HCT116 (cell line): ENCODE measurements at regions not wholly inside any gene's neighbourhood (a gene's known extent, or its start where the extent isn't known, plus 50 kb on each side); places are given as distances from the start of the nearest gene placed in this dataset.

ENCODE experiments used
- ATAC-seq: fragments of 200-7000 bp; cut with Tn5 transposase; 2 replicates; pipeline ENCODE4 v1.9.1; 2020; ENCODE audit warnings: mild to moderate bottlenecking, moderate library complexity
- BruUV-seq: library from RNA; stranded (reverse); fragments of 400-500 nt; replicated peaks from 2 replicates; lab custom pipeline; 2021; lab: Mats Ljungman, UMichigan
- CTCF ChIA-PET: fragments of 300-600 bp; sonication (Branson Sonifier 250); formaldehyde crosslinking; loops from one replicate; lab custom pipeline; 2021; ENCODE audit warnings: antibody characterized with exemption; lab: Charles Lee
- POLR2A ChIA-PET: fragments of 300-600, 350-600 bp; sonication (Branson Sonifier 250); formaldehyde crosslinking; loops from one replicate; lab custom pipeline; 2021; ENCODE audit warnings: antibody characterized with exemption; lab: Charles Lee
- RAD21 ChIA-PET, 2 experiments: fragments of 300-600 bp; sonication (Branson Sonifier 250); formaldehyde crosslinking; loops; one replicate each; lab custom pipeline; 2023; ENCODE audit warnings: low total read pairs in 2 of 2; ENCODE audit not compliant: uncharacterized antibody in 2 of 2, unreplicated experiment in 2 of 2, low non-redundant PET in 1 of 2; lab: Charles Lee
- DNase-seq: peaks from one replicate; pipeline ENCODE4 v3.0.0-alpha.2; 2010; ENCODE audit warnings: low read depth, low spot score
- H2AFZ ChIP-seq: fragments of 200-600 bp; shearing (Covaris generic), sonication (generic); 2 replicates; pipeline ENCODE4 v1.6.1; 2017; ENCODE audit warnings: low read depth, mixed run types, mixed read lengths, antibody characterized with exemption, low read length; ENCODE audit not compliant: poor library complexity, severe bottlenecking
- H3K27ac ChIP-seq: 2 replicates; pipeline ENCODE4 v1.5.1; 2012; ENCODE audit warnings: low read depth, low read length
- H3K27me3 ChIP-seq: fragments of 200-600 bp; sonication (generic); 2 replicates; pipeline ENCODE4 v1.6.1; 2016; ENCODE audit warnings: mixed run types, low read length, mixed read lengths; ENCODE audit not compliant: insufficient read depth
- H3K36me3 ChIP-seq, 2 experiments: fragments of 200-500 bp in 1 of 2; fragments of 200-600 bp in 1 of 2; sonication (Bioruptor generic) in 1 of 2; sonication (generic) in 1 of 2; 2 replicates each; pipeline versions ENCODE4 v1.5.1 to v1.6.1; 2014 to 2016; ENCODE audit warnings: low read length in 2 of 2, inconsistent platforms in 1 of 2, mixed read lengths in 1 of 2, mixed run types in 1 of 2; ENCODE audit not compliant: insufficient read depth in 2 of 2, control insufficient read depth in 1 of 2
- H3K4me1 ChIP-seq, 2 experiments: fragments of 200-600 bp in 1 of 2; sonication (generic) in 1 of 2; 2 replicates each; pipeline versions ENCODE4 v1.5.1 to v1.6.1; 2012 to 2017; ENCODE audit warnings: low read length in 2 of 2, inconsistent platforms in 1 of 2, mild to moderate bottlenecking in 1 of 2, mixed read lengths in 1 of 2, mixed run types in 1 of 2, moderate library complexity in 1 of 2; ENCODE audit not compliant: insufficient read depth in 2 of 2, control insufficient read depth in 1 of 2
- H3K4me2 ChIP-seq: fragments of 200-600 bp; sonication (generic); 2 replicates; pipeline ENCODE4 v1.6.1; 2017; ENCODE audit warnings: mixed run types, low read length, mixed read lengths
- H3K4me3 ChIP-seq, 2 experiments: fragments of 200-600 bp in 1 of 2; sonication (generic) in 1 of 2; replicated peaks in 1 of 2; 2 replicates each; pipeline ENCODE4 v1.5.1; 2011 to 2016; ENCODE audit warnings: low read length in 2 of 2, control low read depth in 1 of 2, low read depth in 1 of 2, mild to moderate bottlenecking in 1 of 2, mixed read lengths in 1 of 2, mixed run types in 1 of 2
- H3K79me2 ChIP-seq: fragments of 200-600 bp; sonication (generic); 2 replicates; pipeline ENCODE4 v1.6.1; 2017; ENCODE audit warnings: mild to moderate bottlenecking, mixed run types, low read length, moderate library complexity, mixed read lengths; ENCODE audit not compliant: insufficient read depth
- H3K9ac ChIP-seq: fragments of 200-600 bp; sonication (generic); 2 replicates; pipeline ENCODE4 v1.6.1; 2016; ENCODE audit warnings: low read length, mixed read lengths
- H3K9me2 ChIP-seq: fragments of 200-600 bp; sonication (generic), shearing (Covaris generic); 2 replicates; pipeline ENCODE4 v1.6.1; 2017; ENCODE audit warnings: mixed run types, mild to moderate bottlenecking, moderate library complexity; ENCODE audit not compliant: insufficient read depth
- H3K9me3 ChIP-seq, 2 experiments: fragments of 200-500 bp in 1 of 2; fragments of 200-600 bp in 1 of 2; sonication (Bioruptor generic) in 1 of 2; sonication (generic) in 1 of 2; 2 replicates each; pipeline ENCODE4 v1.6.1; 2014 to 2017; ENCODE audit warnings: low read length in 2 of 2, mixed read lengths in 2 of 2, inconsistent platforms in 1 of 2, low read depth in 1 of 2, mild to moderate bottlenecking in 1 of 2, mixed run types in 1 of 2, moderate library complexity in 1 of 2; ENCODE audit not compliant: control insufficient read depth in 1 of 2, insufficient read depth in 1 of 2
- H4K20me1 ChIP-seq: fragments of 200-600 bp; sonication (generic), shearing (Covaris generic); 2 replicates; pipeline ENCODE4 v1.6.1; 2017; ENCODE audit warnings: mixed run types, mild to moderate bottlenecking, moderate library complexity; ENCODE audit not compliant: insufficient read depth
- ATF3 ChIP-seq: IDR thresholded peaks from 2 replicates; pipeline ENCODE4 v1.6.1; 2012
- CBX3 ChIP-seq: IDR thresholded peaks from 2 replicates; pipeline ENCODE4 v1.6.1; 2012; ENCODE audit warnings: low read depth
- CEBPB ChIP-seq: IDR thresholded peaks from 2 replicates; pipeline ENCODE4 v1.6.1; 2012; ENCODE audit warnings: low read depth
- CTCF ChIP-seq, 3 experiments: fragments of 200-600 bp in 1 of 3; sonication (generic) in 1 of 3; IDR thresholded peaks in 2 of 3; conservative IDR thresholded peaks in 1 of 3; 2 replicates each; pipeline ENCODE4 v1.5.1; 2012 to 2017; ENCODE audit warnings: low read depth in 2 of 3, low read length in 2 of 3, antibody characterized with exemption in 1 of 3, borderline replicate concordance in 1 of 3, control low read depth in 1 of 3, mild to moderate bottlenecking in 1 of 3, mixed read lengths in 1 of 3, mixed run types in 1 of 3, moderate library complexity in 1 of 3; ENCODE audit not compliant: insufficient read depth in 1 of 3
- EGR1 ChIP-seq: IDR thresholded peaks from 2 replicates; pipeline ENCODE4 v1.6.1; 2012; ENCODE audit warnings: low read depth
- ELF1 ChIP-seq: IDR thresholded peaks from 2 replicates; pipeline ENCODE4 v1.6.1; 2012; ENCODE audit warnings: low read depth, borderline replicate concordance
- EZH2 ChIP-seq: fragments of 200-600 bp; sonication (generic); IDR thresholded peaks from 2 replicates; pipeline ENCODE4 v1.6.1; 2017; ENCODE audit warnings: antibody characterized with exemption, mixed run types
- EZH2phosphoT487 ChIP-seq: fragments of 200-600 bp; IDR thresholded peaks from 2 replicates; pipeline ENCODE4 v1.6.1; 2018; ENCODE audit warnings: antibody characterized with exemption, borderline replicate concordance
- JUND ChIP-seq: IDR thresholded peaks from 2 replicates; pipeline ENCODE4 v1.6.1; 2012
- MAX ChIP-seq: IDR thresholded peaks from 2 replicates; pipeline ENCODE4 v1.6.1; 2012
- RAD21 ChIP-seq: IDR thresholded peaks from 2 replicates; pipeline ENCODE4 v1.6.1; 2012; ENCODE audit warnings: low read depth, mild to moderate bottlenecking
- REST ChIP-seq: IDR thresholded peaks from 2 replicates; pipeline ENCODE4 v1.6.1; 2012; ENCODE audit warnings: low read depth
- SIN3A ChIP-seq: IDR thresholded peaks from 2 replicates; pipeline ENCODE4 v1.6.1; 2012; ENCODE audit warnings: low read depth
- SP1 ChIP-seq: IDR thresholded peaks from 2 replicates; pipeline ENCODE4 v1.6.1; 2012; ENCODE audit warnings: low read depth
- SRF ChIP-seq: IDR thresholded peaks from 2 replicates; pipeline ENCODE4 v1.6.1; 2012; ENCODE audit warnings: low read depth
- TCF7L2 ChIP-seq: IDR thresholded peaks from 2 replicates; pipeline ENCODE4 v1.7.0; 2011; ENCODE audit warnings: borderline replicate concordance, inconsistent platforms; ENCODE audit not compliant: insufficient read depth, insufficient read length; ENCODE audit errors: extremely low read depth
- YY1 ChIP-seq: IDR thresholded peaks from 2 replicates; pipeline ENCODE4 v1.6.1; 2011; ENCODE audit warnings: low read length, low read depth, moderate library complexity, mild to moderate bottlenecking; ENCODE audit not compliant: insufficient replicate concordance; ENCODE audit errors: extremely low read depth
- ZBTB33 ChIP-seq: IDR thresholded peaks from 2 replicates; pipeline ENCODE4 v1.6.1; 2011; ENCODE audit warnings: mild to moderate bottlenecking, low read length, moderate library complexity; ENCODE audit not compliant: insufficient replicate concordance; ENCODE audit errors: extremely low read depth
- ZFX ChIP-seq: fragments of 450-650 bp; IDR thresholded peaks from 2 replicates; pipeline ENCODE4 v1.6.1; 2017
- intact Hi-C: fragments of 100-400 bp; cut with micrococcal nuclease; formaldehyde crosslinking; loops from 2 replicates; pipeline ENCODE4 v1.10.0; 2022

- no peak for TF ChIP-seq ATF3
- no peak for TF ChIP-seq MAX
- no peak for TF ChIP-seq EZH2phosphoT487
- no peak for TF ChIP-seq CBX3
- no peak for TF ChIP-seq SIN3A
- TF ChIP-seq EZH2: no peak
- TF ChIP-seq EGR1: no peak
- TF ChIP-seq CEBPB: no peak
- no peak for TF ChIP-seq SP1
Observed at GRCh38 chr5:61610678-61611024, 278.6 kb downstream of the ZSWIM6 start (continued).

GRCh38 chr5:61612431-61612830, 280.4 kb downstream of the ZSWIM6 start:
- ATAC-seq (no peak), DNase-seq (no peak)
- CTCF ChIA-PET: no interaction called here
- no peaks in the 10 kb centered on the region for H3K9me3 ChIP-seq
- H3K4me1 ChIP-seq: no peaks in the 10 kb centered on the region
- no peak overlapping the region for H3K9ac ChIP-seq
- BruUV-seq: no TSS peak
- no peaks in the 10 kb centered on the region for H4K20me1 ChIP-seq
- no peaks in the 10 kb centered on the region for H3K9me2 ChIP-seq
- no peak overlapping the region for H2AFZ ChIP-seq
- H3K36me3 ChIP-seq: no peaks in the 10 kb centered on the region
- POLR2A ChIA-PET: interaction anchor here (1.0 kb wide), 1 partner anchor 12 kb away, joined by 3 read pairs; no protein-coding TSS in a partner anchor
- no peak overlapping the region for H3K4me3 ChIP-seq
- no peak overlapping the region for H3K4me2 ChIP-seq
- TF ChIP-seq RAD21 (no peak), ELF1 (no peak), SP1 (no peak), TCF7L2 (no peak), ZFX (no peak), YY1 (no peak), SRF (no peak), ATF3 (no peak), EGR1 (no peak), CTCF (IDR thresholded peaks at IDR 0.05 in 2 of 3, conservative IDR thresholded peaks at IDR 0.05 in 1 of 3; ENCODE audit: borderline replicate concordance in 1 of 3, insufficient read depth in 1 of 3, low read depth in 2 of 3, low read length in 2 of 3) (no peak), REST (no peak), SIN3A (no peak), JUND (no peak), ZBTB33 (no peak)
- intact Hi-C loops: no loop called here
- H3K27me3 ChIP-seq: peaks cover 15% of the 10 kb centered on the region
- no peaks in the 10 kb centered on the region for H3K79me2 ChIP-seq
- RAD21 ChIA-PET: no interaction called here
- H3K27ac ChIP-seq: no peak overlapping the region
